ENCODE measurements at regions not wholly inside any gene's neighbourhood (a gene's known extent, or its start where the extent isn't known, plus 50 kb on each side); places are given as distances from the start of the nearest gene placed in this dataset.

- H3K9me3 Mint-ChIP-seq (ENCODE audit: low read depth), result peaks cover 6% of the 10 kb centered on the region
- H3K27ac Mint-ChIP-seq, result no peak overlapping the region
- no peaks in the 10 kb centered on the region for H3K36me3 Mint-ChIP-seq
- no peaks in the 10 kb centered on the region for H3K4me1 Mint-ChIP-seq (ENCODE audit: low read depth)
- no peaks in the 10 kb centered on the region for H3K27me3 Mint-ChIP-seq
- no peak overlapping the region for H3K4me3 Mint-ChIP-seq
These were observed 571.1 kb downstream of the MAT2B start for GRCh38 chr5:164076556-164076955.

- peaks cover 3% of the 10 kb centered on the region for H3K9me3 Mint-ChIP-seq (ENCODE audit: low read depth)
- no peak overlapping the region for H3K4me3 Mint-ChIP-seq
- H3K4me1 Mint-ChIP-seq (ENCODE audit: low read depth), result no peaks in the 10 kb centered on the region
- no peaks in the 10 kb centered on the region for H3K27me3 Mint-ChIP-seq
- no peak overlapping the region for H3K27ac Mint-ChIP-seq
- no peaks in the 10 kb centered on the region for H3K36me3 Mint-ChIP-seq
These were observed 584.9 kb downstream of the MAT2B start for GRCh38 chr5:164090358-164090757.

- Mint-ChIP-seq H3K9me3 (ENCODE audit: low read depth) (peaks cover 1% of the 10 kb centered on the region), H3K27ac (no peak overlapping the region), H3K27me3 (no peaks in the 10 kb centered on the region), H3K36me3 (no peaks in the 10 kb centered on the region), H3K4me1 (ENCODE audit: low read depth) (no peaks in the 10 kb centered on the region), H3K4me3 (no peak overlapping the region)
These were observed 586.4 kb downstream of the MAT2B start for GRCh38 chr5:164091836-164092235.

DNA sequence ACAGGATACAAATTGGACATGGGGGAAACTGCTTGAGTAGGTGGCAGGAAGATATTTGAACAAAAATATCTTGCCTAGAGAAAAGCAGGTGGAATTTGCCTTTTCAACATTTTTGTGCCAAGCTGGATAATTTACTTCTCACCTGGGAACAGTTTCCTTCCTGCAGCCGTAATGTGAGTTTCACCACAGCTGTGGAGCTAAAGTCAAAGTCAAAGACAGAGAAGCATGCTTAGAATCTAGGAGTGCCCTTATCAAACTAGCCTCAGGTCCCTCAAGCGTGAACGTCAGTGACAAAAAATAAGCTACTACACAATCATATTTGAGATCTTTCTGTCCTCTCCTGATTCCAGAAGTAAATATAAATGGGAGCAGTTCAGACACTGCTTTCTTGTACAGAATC, 588.9 kb downstream of the MAT2B start:
- no peaks in the 10 kb centered on the region for H3K9me3 Mint-ChIP-seq (ENCODE audit: low read depth)
- no peaks in the 10 kb centered on the region for H3K4me1 Mint-ChIP-seq (ENCODE audit: low read depth)
- no peaks in the 10 kb centered on the region for H3K27me3 Mint-ChIP-seq
- no peak overlapping the region for H3K4me3 Mint-ChIP-seq
- no peak overlapping the region for H3K27ac Mint-ChIP-seq
- no peaks in the 10 kb centered on the region for H3K36me3 Mint-ChIP-seq

DNA sequence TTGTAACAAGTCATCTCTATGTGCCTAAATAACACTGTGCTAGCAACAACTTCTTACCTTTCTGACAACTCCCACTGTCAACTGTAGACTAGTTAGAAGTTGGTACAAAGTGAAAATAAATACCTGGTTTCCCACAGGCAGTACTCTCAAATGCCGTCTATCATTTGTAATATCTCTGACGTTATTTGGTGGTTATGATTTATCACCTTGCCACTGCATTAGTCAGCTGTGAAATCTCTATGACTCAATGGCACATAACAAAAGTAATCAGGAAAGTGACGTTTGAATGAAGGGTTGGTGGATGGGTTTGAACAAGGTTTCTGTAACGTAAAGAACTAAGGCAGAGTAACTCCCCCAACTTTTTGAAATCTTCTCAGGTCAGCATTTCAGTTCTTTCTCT, 592.3 kb downstream of the MAT2B start:
- Mint-ChIP-seq H3K27ac (no peak overlapping the region), H3K4me3 (no peak overlapping the region), H3K9me3 (ENCODE audit: low read depth) (no peaks in the 10 kb centered on the region), H3K4me1 (ENCODE audit: low read depth) (no peaks in the 10 kb centered on the region), H3K36me3 (no peaks in the 10 kb centered on the region), H3K27me3 (no peaks in the 10 kb centered on the region)

- H3K9me3 Mint-ChIP-seq (ENCODE audit: low read depth), result no peaks in the 10 kb centered on the region
- no peaks in the 10 kb centered on the region for H3K4me1 Mint-ChIP-seq (ENCODE audit: low read depth)
- H3K4me3 Mint-ChIP-seq, result no peak overlapping the region
- H3K36me3 Mint-ChIP-seq, result no peaks in the 10 kb centered on the region
- no peaks in the 10 kb centered on the region for H3K27me3 Mint-ChIP-seq
- no peak overlapping the region for H3K27ac Mint-ChIP-seq
These were observed 593.1 kb downstream of the MAT2B start for GRCh38 chr5:164098531-164098930.

DNA sequence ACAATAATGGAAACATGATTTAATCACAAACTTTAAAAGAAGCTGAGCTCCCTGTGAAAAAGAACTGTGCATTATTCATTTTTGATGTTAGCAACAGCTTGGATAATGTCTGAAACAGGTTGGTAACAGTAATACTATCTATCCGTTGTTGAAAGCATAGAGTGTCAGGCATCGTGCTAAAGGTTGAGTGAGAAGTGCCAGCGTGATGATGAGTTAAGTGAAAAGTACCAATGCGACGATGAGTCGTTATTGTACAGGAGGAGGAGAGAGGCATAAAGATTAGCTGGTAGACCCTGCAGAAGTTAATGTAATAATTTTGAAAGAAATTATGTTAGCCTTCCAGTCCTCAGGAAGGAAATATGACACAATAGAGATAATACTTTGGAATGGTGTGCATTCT, 593.6 kb downstream of the MAT2B start:
- Mint-ChIP-seq H3K4me3 (no peak overlapping the region), H3K27ac (no peak overlapping the region), H3K27me3 (no peaks in the 10 kb centered on the region), H3K9me3 (ENCODE audit: low read depth) (no peaks in the 10 kb centered on the region), H3K4me1 (ENCODE audit: low read depth) (no peaks in the 10 kb centered on the region), H3K36me3 (no peaks in the 10 kb centered on the region)

GRCh38 chr5:164115420-164115819, 610.0 kb downstream of the MAT2B start:
- H3K4me3 Mint-ChIP-seq, result no peak overlapping the region
- H3K27me3 Mint-ChIP-seq, result no peaks in the 10 kb centered on the region
- no peak overlapping the region for H3K27ac Mint-ChIP-seq
- H3K9me3 Mint-ChIP-seq (ENCODE audit: low read depth), result peaks cover 9% of the 10 kb centered on the region
- H3K4me1 Mint-ChIP-seq (ENCODE audit: low read depth), result no peaks in the 10 kb centered on the region
- no peaks in the 10 kb centered on the region for H3K36me3 Mint-ChIP-seq

DNA sequence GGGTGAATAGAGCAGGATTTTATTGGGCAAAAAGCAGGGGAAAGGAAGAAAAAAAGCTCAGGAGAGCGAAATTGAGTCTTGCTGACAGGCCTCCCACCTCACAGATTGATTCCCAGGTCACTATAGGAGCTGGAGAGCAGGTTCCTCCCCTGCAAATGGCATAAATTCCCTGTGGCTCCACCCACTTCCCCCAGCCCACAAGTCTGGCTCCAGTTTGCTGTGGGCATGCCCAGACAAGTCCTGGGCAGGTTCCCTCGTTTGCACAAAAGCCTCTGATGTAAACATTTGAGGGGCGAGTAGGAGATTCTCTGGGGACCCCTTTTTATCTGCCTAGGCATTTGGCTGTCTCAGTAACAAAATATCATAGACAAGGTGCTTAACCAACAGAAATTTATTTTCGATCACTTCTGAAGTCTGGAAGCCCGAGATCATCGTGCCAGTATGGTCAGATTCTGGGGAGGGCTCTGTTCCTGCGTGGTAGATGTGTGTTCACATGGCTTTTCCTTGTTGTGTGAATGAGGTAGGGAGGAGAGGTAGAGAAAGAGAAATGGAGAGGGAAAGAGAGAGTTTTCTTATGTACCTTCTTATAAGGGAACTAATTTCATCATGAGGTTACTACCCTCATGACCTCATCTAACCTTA, 614.5 kb downstream of the MAT2B start:
- Mint-ChIP-seq H3K36me3 (no peaks in the 10 kb centered on the region), H3K4me3 (no peak overlapping the region), H3K27me3 (no peaks in the 10 kb centered on the region), H3K9me3 (ENCODE audit: low read depth) (peaks cover 9% of the 10 kb centered on the region), H3K27ac (no peak overlapping the region), H3K4me1 (ENCODE audit: low read depth) (no peaks in the 10 kb centered on the region)

DNA sequence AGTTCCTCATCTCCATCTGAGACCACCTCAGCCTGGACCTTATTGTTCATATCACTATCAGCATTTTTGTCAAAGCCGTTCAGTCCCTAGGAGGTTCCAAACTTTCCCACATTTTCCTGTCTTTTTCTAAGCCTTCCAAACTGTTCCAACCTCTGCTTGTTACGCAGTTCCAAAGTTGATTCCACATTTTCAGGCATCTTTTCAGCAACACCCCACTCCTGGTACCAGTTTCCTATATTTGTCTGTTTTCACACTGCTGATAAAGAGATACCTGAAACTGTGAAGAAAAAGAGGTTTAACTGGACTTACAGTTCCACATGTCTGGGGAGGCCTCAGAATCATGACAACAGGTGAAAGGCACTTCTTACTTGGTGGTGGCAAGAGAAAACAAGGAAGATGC, 622.1 kb downstream of the MAT2B start:
- H3K36me3 Mint-ChIP-seq, result peaks cover 2% of the 10 kb centered on the region
- H3K4me3 Mint-ChIP-seq, result no peak overlapping the region
- H3K4me1 Mint-ChIP-seq (ENCODE audit: low read depth), result no peaks in the 10 kb centered on the region
- H3K27ac Mint-ChIP-seq, result no peak overlapping the region
- peaks cover 14% of the 10 kb centered on the region for H3K9me3 Mint-ChIP-seq (ENCODE audit: low read depth)
- H3K27me3 Mint-ChIP-seq, result no peaks in the 10 kb centered on the region

DNA sequence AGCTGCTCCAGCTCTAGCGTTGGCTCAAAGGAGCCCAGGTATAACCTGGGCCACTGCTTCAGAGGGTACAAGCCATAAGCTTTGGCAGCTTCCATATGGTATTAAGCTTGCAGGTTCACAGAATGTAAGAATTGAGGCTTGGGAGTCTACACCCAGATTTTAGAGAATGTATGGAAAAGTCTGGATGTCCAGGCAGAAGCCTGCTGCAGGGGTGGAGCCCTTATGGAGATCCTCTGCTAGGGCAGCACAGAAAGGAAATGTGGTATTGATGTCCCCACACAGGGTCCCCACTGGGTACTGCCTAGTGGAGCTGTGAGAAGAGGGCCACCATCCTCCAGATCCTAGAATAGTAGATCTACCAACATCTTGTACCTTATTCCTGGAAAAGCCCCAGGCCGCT, 626.9 kb downstream of the MAT2B start:
- Mint-ChIP-seq H3K27ac (no peak overlapping the region), H3K27me3 (no peaks in the 10 kb centered on the region), H3K4me3 (no peak overlapping the region), H3K9me3 (ENCODE audit: low read depth) (peaks cover 18% of the 10 kb centered on the region), H3K4me1 (ENCODE audit: low read depth) (no peaks in the 10 kb centered on the region), H3K36me3 (peaks cover 2% of the 10 kb centered on the region)

DNA sequence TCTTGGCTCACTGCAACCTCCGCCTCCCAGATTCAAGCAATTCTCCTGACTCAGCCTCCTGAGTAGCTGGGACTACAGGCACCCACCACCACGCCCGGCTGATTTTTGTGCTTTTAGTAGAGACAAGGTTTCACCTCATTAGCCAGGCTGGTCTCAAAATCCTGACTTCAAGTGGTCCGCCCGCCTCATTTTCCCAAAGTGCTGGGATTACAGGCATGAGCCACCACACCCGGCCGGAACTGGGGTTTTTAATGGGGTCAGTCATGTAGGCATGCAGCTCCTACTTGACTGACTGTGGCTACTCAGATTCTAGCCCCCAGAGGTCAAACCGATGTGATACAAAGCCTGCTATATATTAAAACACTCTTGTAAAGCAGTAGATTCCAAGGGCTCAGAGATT, 631.7 kb downstream of the MAT2B start:
- no peaks in the 10 kb centered on the region for H3K27me3 Mint-ChIP-seq
- no peak overlapping the region for H3K4me3 Mint-ChIP-seq
- H3K9me3 Mint-ChIP-seq (ENCODE audit: low read depth), result peaks cover 8% of the 10 kb centered on the region
- no peaks in the 10 kb centered on the region for H3K4me1 Mint-ChIP-seq (ENCODE audit: low read depth)
- no peak overlapping the region for H3K27ac Mint-ChIP-seq
- H3K36me3 Mint-ChIP-seq, result no peaks in the 10 kb centered on the region

DNA sequence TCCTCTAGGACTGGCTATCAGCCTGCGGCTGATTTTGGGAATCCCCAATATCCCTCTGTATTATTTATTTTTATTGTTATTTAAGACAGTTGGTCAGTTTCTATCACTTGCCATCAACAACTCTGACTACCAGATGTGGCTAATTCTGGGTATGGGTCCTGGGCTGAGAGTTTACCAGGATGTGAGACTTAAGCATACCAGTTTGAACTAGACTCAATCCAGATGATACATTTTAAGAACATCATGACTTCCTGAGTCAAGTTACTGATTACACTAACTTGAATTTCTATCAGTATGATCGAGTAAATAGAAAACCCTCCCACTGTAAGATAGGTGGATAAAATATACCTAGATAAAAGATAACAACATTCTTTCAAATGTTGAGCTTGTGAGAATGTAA, 634.0 kb downstream of the MAT2B start:
- Mint-ChIP-seq H3K27ac (no peak overlapping the region), H3K4me3 (no peak overlapping the region), H3K4me1 (ENCODE audit: low read depth) (no peaks in the 10 kb centered on the region)

DNA sequence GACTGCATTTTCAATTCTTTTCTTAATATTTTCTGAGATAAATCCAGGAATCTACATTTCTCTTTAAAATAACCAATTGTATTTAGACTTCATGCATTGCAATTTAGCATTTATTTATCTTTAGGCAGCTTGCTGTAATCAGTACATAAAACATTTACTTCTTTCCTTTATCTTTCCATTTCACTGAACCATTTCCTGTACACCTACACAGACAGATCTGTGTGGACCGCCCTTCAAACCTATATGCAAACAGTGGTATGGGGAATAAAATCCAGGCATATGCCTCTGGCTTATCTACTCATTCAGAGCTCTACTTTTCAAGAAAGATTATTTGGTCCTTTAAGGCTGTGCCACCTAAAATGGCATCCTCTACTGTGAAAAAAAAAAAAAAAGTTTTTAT, 640.0 kb downstream of the MAT2B start:
- no peaks in the 10 kb centered on the region for H3K4me1 Mint-ChIP-seq (ENCODE audit: low read depth)
- H3K9me3 Mint-ChIP-seq (ENCODE audit: low read depth), result peaks cover 4% of the 10 kb centered on the region

More for the DNA sequence above, 634.0 kb downstream of the MAT2B start:
- H3K27me3 Mint-ChIP-seq, result no peaks in the 10 kb centered on the region
- peaks cover 6% of the 10 kb centered on the region for H3K9me3 Mint-ChIP-seq (ENCODE audit: low read depth)
- H3K36me3 Mint-ChIP-seq, result no peaks in the 10 kb centered on the region

DNA sequence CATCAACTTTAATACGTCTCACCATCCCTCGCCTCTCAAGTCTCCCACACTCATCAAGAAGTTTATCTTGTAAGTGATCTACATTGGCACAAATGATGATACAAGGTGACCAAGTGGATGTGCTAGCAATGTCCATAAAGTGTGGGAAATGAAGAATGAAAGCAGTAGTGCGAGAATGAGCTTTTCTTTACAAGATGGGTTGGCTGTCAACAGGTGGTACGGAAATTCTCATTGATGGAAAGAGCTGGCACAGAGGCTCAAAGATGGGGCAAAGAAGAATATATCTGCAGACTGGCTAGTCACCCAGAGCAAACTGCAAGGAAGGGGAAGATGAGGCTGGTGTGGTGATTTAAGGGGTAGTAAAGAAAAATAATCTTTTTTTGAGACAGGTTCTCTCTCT, 640.8 kb downstream of the MAT2B start:
- Mint-ChIP-seq H3K27ac (no peak overlapping the region), H3K4me3 (no peak overlapping the region), H3K36me3 (no peaks in the 10 kb centered on the region), H3K9me3 (ENCODE audit: low read depth) (peaks cover 4% of the 10 kb centered on the region), H3K27me3 (no peaks in the 10 kb centered on the region), H3K4me1 (ENCODE audit: low read depth) (no peaks in the 10 kb centered on the region)

More for the DNA sequence above, 640.0 kb downstream of the MAT2B start:
- H3K36me3 Mint-ChIP-seq, result no peaks in the 10 kb centered on the region
- no peak overlapping the region for H3K27ac Mint-ChIP-seq
- H3K4me3 Mint-ChIP-seq, result no peak overlapping the region
- H3K27me3 Mint-ChIP-seq, result no peaks in the 10 kb centered on the region

- Mint-ChIP-seq H3K4me3 (no peak overlapping the region), H3K27ac (no peak overlapping the region), H3K9me3 (ENCODE audit: low read depth) (peaks cover 14% of the 10 kb centered on the region), H3K27me3 (no peaks in the 10 kb centered on the region), H3K36me3 (no peaks in the 10 kb centered on the region), H3K4me1 (ENCODE audit: low read depth) (no peaks in the 10 kb centered on the region)
These were observed 642.9 kb downstream of the MAT2B start for GRCh38 chr5:164148292-164148691.
